ENCODE measurements at regions not wholly inside any gene's neighbourhood (a gene's known extent, or its start where the extent isn't known, plus 50 kb on each side); places are given as distances from the start of the nearest gene placed in this dataset.

- no peak for TF ChIP-seq CTCF (conservative IDR thresholded peaks at IDR 0.05; ENCODE audit: low read depth, low read length)
- no peak overlapping the region for H3K4me3 ChIP-seq (ENCODE audit: low read depth, low read length)
- DNase-seq (ENCODE audit: low read depth) = no peak
Measured at GRCh38 chr18:67951137-67951536, 434.6 kb upstream of the DSEL start.

- DNase-seq (ENCODE audit: low read depth) = no peak
- TF ChIP-seq CTCF (conservative IDR thresholded peaks at IDR 0.05; ENCODE audit: low read depth, low read length) = no peak
- H3K4me3 ChIP-seq (ENCODE audit: low read depth, low read length) = no peak overlapping the region
Measured at GRCh38 chr18:67938660-67939059, 422.1 kb upstream of the DSEL start.

GRCh38 chr18:67935638-67936037 is 419.1 kb upstream of the DSEL start:
- no peak overlapping the region for H3K4me3 ChIP-seq (ENCODE audit: low read depth, low read length)
- no peak for DNase-seq (ENCODE audit: low read depth)
- no peak for TF ChIP-seq CTCF (conservative IDR thresholded peaks at IDR 0.05; ENCODE audit: low read depth, low read length)

- no peak for DNase-seq (ENCODE audit: low read depth)
- TF ChIP-seq CTCF (conservative IDR thresholded peaks at IDR 0.05; ENCODE audit: low read depth, low read length) = no peak
- no peak overlapping the region for H3K4me3 ChIP-seq (ENCODE audit: low read depth, low read length)
Measured at GRCh38 chr18:67933271-67933670, 416.8 kb upstream of the DSEL start.

GRCh38 chr18:67932271-67932670 is 415.8 kb upstream of the DSEL start:
- TF ChIP-seq CTCF (conservative IDR thresholded peaks at IDR 0.05; ENCODE audit: low read depth, low read length) = no peak
- DNase-seq (ENCODE audit: low read depth) = no peak
- no peak overlapping the region for H3K4me3 ChIP-seq (ENCODE audit: low read depth, low read length)

GRCh38 chr18:67926929-67927864 is 410.7 kb upstream of the DSEL start:
- no peak for TF ChIP-seq CTCF (conservative IDR thresholded peaks at IDR 0.05; ENCODE audit: low read depth, low read length)
- no peak for DNase-seq (ENCODE audit: low read depth)
- H3K4me3 ChIP-seq (ENCODE audit: low read depth, low read length) = no peak overlapping the region

GRCh38 chr18:67924656-67925055 is 408.1 kb upstream of the DSEL start:
- DNase-seq (ENCODE audit: low read depth) = no peak
- H3K4me3 ChIP-seq (ENCODE audit: low read depth, low read length) = no peak overlapping the region

More at GRCh38 chr18:67924656-67925055, 408.1 kb upstream of the DSEL start:
- no peak for TF ChIP-seq CTCF (conservative IDR thresholded peaks at IDR 0.05; ENCODE audit: low read depth, low read length)

Data from epithelial cell of proximal tubule (primary cell).